SU-DHL-6 (cell line): ENCODE measurements at regions not wholly inside any gene's neighbourhood (a gene's known extent, or its start where the extent isn't known, plus 50 kb on each side); places are given as distances from the start of the nearest gene placed in this dataset.

Experiments used
- CTCF ChIP-seq: fragments of 200-600 bp; sonication (generic); IDR thresholded peaks from one replicate; pipeline ENCODE4 v1.5.1; 2017; ENCODE audit warnings: antibody characterized with exemption, mild to moderate bottlenecking, low read length, moderate library complexity; ENCODE audit not compliant: insufficient read depth, poor library complexity, severe bottlenecking
- EZH2phosphoT487 ChIP-seq: fragments of 200-600 bp; sonication (generic), shearing (Covaris generic); conservative IDR thresholded peaks from 2 replicates; pipeline ENCODE4 v1.6.1; 2018; ENCODE audit warnings: mild to moderate bottlenecking, antibody characterized with exemption, low read length, moderate library complexity, mixed read lengths

- TF ChIP-seq CTCF = no peak
- TF ChIP-seq EZH2phosphoT487 = no peak
These were observed 198.1 kb downstream of the C9orf50 start for GRCh38 chr9:129422843-129423192.
